BLaER1 (cell line): ENCODE measurements at regions not wholly inside any gene's neighbourhood (a gene's known extent, or its start where the extent isn't known, plus 50 kb on each side); places are given as distances from the start of the nearest gene placed in this dataset.

ENCODE experiments used
- H3K27ac ChIP-seq: shearing (Covaris generic); formaldehyde crosslinking; 2 replicates; pipeline ENCODE4 v1.8.1; 2022
- H3K27me3 ChIP-seq: shearing (Covaris generic); formaldehyde crosslinking; 2 replicates; pipeline ENCODE4 v1.8.1; 2022
- H3K36me3 ChIP-seq: shearing (Covaris generic); formaldehyde crosslinking; 2 replicates; pipeline ENCODE4 v1.8.1; 2022
- H3K4me1 ChIP-seq: shearing (Covaris generic); formaldehyde crosslinking; 2 replicates; pipeline ENCODE4 v1.8.1; 2022
- H3K4me2 ChIP-seq: shearing (Covaris generic); formaldehyde crosslinking; 2 replicates; pipeline ENCODE4 v1.8.1; 2022
- H3K4me3 ChIP-seq: shearing (Covaris generic); formaldehyde crosslinking; 2 replicates; pipeline ENCODE4 v1.8.1; 2022
- H3K9ac ChIP-seq: shearing (Covaris generic); formaldehyde crosslinking; 2 replicates; pipeline ENCODE4 v1.8.1; 2022
- H3K9me3 ChIP-seq: shearing (Covaris generic); formaldehyde crosslinking; 2 replicates; pipeline ENCODE4 v1.8.1; 2022
- H4K20me1 ChIP-seq: shearing (Covaris generic); formaldehyde crosslinking; 2 replicates; pipeline ENCODE4 v1.8.1; 2022
- Cebpa-rat ChIP-seq: shearing (Covaris generic); IDR thresholded peaks from 2 replicates; pipeline ENCODE4 v1.8.1; 2022

- Histone ChIP-seq H3K9ac (no peak overlapping the region), H4K20me1 (no peaks in the 10 kb centered on the region), H3K27ac (no peak overlapping the region), H3K27me3 (no peaks in the 10 kb centered on the region), H3K36me3 (no peaks in the 10 kb centered on the region), H3K4me2 (no peak overlapping the region), H3K4me1 (peaks cover 7% of the 10 kb centered on the region; the same call in 1 of the 2 replicates), H3K9me3 (no peaks in the 10 kb centered on the region), H3K4me3 (no peak overlapping the region)
- TF ChIP-seq Cebpa-rat = no peak
Measured at GRCh38 chr18:61710082-61710620, 182.7 kb downstream of the RNF152 start.

GRCh38 chr18:61706276-61706915, 186.4 kb downstream of the RNF152 start:
- H3K27me3 ChIP-seq = no peaks in the 10 kb centered on the region
- no peak overlapping the region for H3K4me2 ChIP-seq
- H4K20me1 ChIP-seq = no peaks in the 10 kb centered on the region
- no peaks in the 10 kb centered on the region for H3K9me3 ChIP-seq
- no peak overlapping the region for H3K4me3 ChIP-seq
- no peak overlapping the region for H3K27ac ChIP-seq
- peaks cover 7% of the 10 kb centered on the region; the same call in 1 of the 2 replicates for H3K4me1 ChIP-seq
- no peak for TF ChIP-seq Cebpa-rat
- no peaks in the 10 kb centered on the region for H3K36me3 ChIP-seq
- no peak overlapping the region for H3K9ac ChIP-seq

DNA sequence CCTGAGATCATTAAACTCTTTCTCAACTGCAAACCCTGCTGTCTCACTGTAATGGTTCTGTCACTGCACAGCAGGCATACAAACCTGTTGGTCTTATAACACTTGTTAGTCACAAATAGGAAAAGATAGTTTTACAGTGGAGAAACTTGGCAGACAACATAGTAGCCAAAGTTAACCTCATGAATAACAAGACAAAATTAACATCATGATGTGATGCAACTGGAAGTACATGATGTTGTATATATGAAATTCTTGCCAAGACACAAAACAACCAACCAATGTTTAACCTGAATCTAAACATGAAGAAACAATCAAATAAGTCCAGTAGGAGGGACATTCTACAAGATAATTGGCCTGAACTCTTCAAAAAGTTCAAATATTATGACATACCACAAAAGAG, 189.3 kb downstream of the RNF152 start:
- Histone ChIP-seq H3K27ac (no peak overlapping the region), H3K27me3 (no peaks in the 10 kb centered on the region), H3K36me3 (no peaks in the 10 kb centered on the region), H3K9me3 (no peaks in the 10 kb centered on the region), H4K20me1 (no peaks in the 10 kb centered on the region), H3K4me2 (no peak overlapping the region), H3K9ac (no peak overlapping the region), H3K4me3 (no peak overlapping the region), H3K4me1 (no peaks in the 10 kb centered on the region)
- no peak for TF ChIP-seq Cebpa-rat

DNA sequence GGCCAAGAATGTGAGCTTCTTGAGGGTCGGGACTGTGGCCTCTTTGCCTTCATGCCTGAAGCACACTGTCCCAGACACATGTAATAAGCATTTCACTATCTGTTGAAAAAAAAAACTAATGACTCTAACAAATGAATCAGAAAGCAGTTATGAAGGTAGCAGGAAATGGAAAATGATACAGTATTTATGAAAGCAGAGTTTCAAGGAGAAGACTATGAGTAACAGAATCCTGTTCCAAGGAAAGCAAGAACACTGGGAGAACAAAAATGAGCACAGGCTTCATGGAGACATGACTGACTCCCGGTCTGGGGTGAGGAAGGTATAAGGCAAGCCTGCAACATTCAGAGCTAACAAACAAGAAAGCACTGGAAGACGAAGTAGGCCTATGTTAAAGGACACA, 190.8 kb downstream of the RNF152 start:
- Histone ChIP-seq H3K4me3 (no peak overlapping the region), H3K27ac (no peak overlapping the region), H3K27me3 (no peaks in the 10 kb centered on the region), H3K4me1 (no peaks in the 10 kb centered on the region), H4K20me1 (no peaks in the 10 kb centered on the region), H3K9ac (no peak overlapping the region), H3K9me3 (no peaks in the 10 kb centered on the region), H3K4me2 (no peak overlapping the region), H3K36me3 (no peaks in the 10 kb centered on the region)
- no peak for TF ChIP-seq Cebpa-rat

DNA sequence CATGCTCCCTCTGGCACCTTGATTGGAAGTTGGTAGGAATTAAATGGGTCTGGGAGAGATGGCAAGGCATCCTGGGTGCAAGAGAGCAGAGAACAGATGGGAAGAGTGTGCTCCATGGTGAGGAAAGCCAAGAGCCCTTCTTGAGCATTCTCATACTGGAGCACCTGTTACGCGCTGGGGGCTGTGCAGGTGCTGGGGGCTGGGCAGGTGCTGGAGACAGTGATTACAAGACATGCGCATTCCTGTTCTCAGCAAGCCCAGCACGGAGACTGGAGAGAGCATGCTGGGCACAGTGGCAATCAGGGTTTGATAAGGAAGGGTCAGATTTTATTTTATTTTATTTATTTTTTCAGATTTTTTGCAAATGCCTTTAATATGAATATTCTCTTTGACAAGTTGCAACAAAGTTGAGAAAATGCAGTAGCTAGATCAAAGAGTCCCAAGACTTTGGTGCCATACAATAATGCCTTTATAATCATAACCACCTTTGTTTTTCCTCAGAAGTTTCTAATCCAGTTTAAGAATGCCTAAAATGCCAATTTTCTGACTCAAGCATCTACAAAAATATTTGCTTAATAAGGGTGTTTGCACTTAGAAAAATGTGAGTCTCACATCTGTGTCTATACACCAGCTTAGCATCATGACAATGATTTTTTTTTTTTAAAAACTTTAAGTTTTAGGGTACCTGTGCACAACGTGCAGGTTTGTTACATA, 193.3 kb downstream of the RNF152 start:
- Histone ChIP-seq H3K4me2 (no peak overlapping the region), H3K4me1 (no peaks in the 10 kb centered on the region), H3K9me3 (no peaks in the 10 kb centered on the region), H3K27ac (no peak overlapping the region), H3K27me3 (no peaks in the 10 kb centered on the region), H4K20me1 (no peaks in the 10 kb centered on the region), H3K9ac (no peak overlapping the region), H3K4me3 (no peak overlapping the region), H3K36me3 (no peaks in the 10 kb centered on the region)
- no peak for TF ChIP-seq Cebpa-rat

- no peak for TF ChIP-seq Cebpa-rat
- H3K4me1 ChIP-seq = no peaks in the 10 kb centered on the region
- no peak overlapping the region for H3K4me2 ChIP-seq
- no peaks in the 10 kb centered on the region for H4K20me1 ChIP-seq
- no peak overlapping the region for H3K27ac ChIP-seq
- no peak overlapping the region for H3K9ac ChIP-seq
- no peaks in the 10 kb centered on the region for H3K9me3 ChIP-seq
- H3K4me3 ChIP-seq = no peak overlapping the region
- no peaks in the 10 kb centered on the region for H3K36me3 ChIP-seq
- no peaks in the 10 kb centered on the region for H3K27me3 ChIP-seq
Measured at GRCh38 chr18:61697306-61697909, 195.4 kb downstream of the RNF152 start.

GRCh38 chr18:61694236-61694635, 198.6 kb downstream of the RNF152 start:
- no peaks in the 10 kb centered on the region for H3K4me1 ChIP-seq
- no peak overlapping the region for H3K4me3 ChIP-seq
- H4K20me1 ChIP-seq = no peaks in the 10 kb centered on the region
- no peak overlapping the region for H3K9ac ChIP-seq
- no peaks in the 10 kb centered on the region for H3K9me3 ChIP-seq
- no peaks in the 10 kb centered on the region for H3K27me3 ChIP-seq
- no peak overlapping the region for H3K27ac ChIP-seq
- no peaks in the 10 kb centered on the region for H3K36me3 ChIP-seq
- H3K4me2 ChIP-seq = no peak overlapping the region
- no peak for TF ChIP-seq Cebpa-rat

- Histone ChIP-seq H3K27me3 (no peaks in the 10 kb centered on the region), H3K9ac (no peak overlapping the region), H3K4me1 (no peaks in the 10 kb centered on the region), H3K27ac (no peak overlapping the region), H3K4me2 (no peak overlapping the region), H3K4me3 (no peak overlapping the region), H4K20me1 (no peaks in the 10 kb centered on the region), H3K36me3 (no peaks in the 10 kb centered on the region), H3K9me3 (no peaks in the 10 kb centered on the region)
- no peak for TF ChIP-seq Cebpa-rat
Measured at GRCh38 chr18:61690418-61691138, 202.2 kb downstream of the RNF152 start.

DNA sequence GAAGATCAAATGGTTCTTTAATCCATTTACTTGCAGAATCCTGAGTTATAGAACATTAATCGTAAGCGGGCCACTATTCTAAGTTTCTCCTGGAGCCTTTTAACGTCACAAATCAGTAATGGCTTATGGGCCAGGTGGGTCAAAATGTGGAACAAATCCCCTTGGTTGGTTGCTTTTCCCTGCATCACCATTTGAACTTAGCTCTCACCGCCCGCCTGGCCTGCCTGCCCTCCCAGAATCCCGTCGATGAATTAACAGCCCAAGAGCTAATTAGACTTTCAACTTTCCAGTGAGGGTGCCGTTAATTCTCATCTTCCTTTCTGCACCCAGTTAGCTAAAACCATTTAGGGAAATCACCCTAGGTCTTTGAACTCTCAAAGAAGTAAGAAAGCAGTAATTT, 205.5 kb downstream of the RNF152 start:
- Histone ChIP-seq H3K4me1 (no peaks in the 10 kb centered on the region), H3K36me3 (no peaks in the 10 kb centered on the region), H3K4me2 (no peak overlapping the region), H3K9ac (no peak overlapping the region), H3K4me3 (no peak overlapping the region), H4K20me1 (no peaks in the 10 kb centered on the region), H3K27me3 (no peaks in the 10 kb centered on the region), H3K9me3 (no peaks in the 10 kb centered on the region), H3K27ac (no peak overlapping the region)
- no peak for TF ChIP-seq Cebpa-rat

DNA sequence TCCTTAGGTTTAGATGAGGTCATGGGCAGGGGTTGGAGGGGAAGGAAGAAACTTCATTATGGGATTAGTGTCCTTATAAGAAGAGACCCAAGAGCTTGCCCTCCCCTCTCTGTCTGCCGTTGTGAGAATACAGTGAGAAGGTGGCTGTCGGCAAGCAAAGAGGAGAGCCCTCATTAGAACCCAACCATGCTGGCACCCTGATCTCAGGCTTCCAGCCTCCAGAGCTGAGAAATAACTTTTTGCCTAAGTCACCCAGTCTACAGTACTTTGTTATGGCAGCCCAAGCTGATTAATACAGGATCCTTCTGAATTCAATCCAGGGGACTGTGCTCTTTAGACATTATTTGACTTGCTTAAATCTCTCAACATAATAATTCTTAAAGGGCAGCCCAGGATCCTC, 209.0 kb downstream of the RNF152 start:
- Histone ChIP-seq H3K9me3 (peaks cover 13% of the 10 kb centered on the region), H3K4me3 (no peak overlapping the region), H3K27me3 (no peaks in the 10 kb centered on the region), H4K20me1 (no peaks in the 10 kb centered on the region), H3K36me3 (no peaks in the 10 kb centered on the region), H3K4me2 (no peak overlapping the region), H3K4me1 (no peaks in the 10 kb centered on the region), H3K9ac (no peak overlapping the region), H3K27ac (no peak overlapping the region)
- TF ChIP-seq Cebpa-rat = no peak
